Stimulated activated CD8-positive, alpha-beta memory T cell treated with anti-CD3 and anti-CD28 coated beads, Interleukin-12 subunit alpha, Interleukin-12 subunit beta, amount 100 ng/mL, for 1 hour (primary cell): ENCODE measurements at regions not wholly inside any gene's neighbourhood (a gene's known extent, or its start where the extent isn't known, plus 50 kb on each side); places are given as distances from the start of the nearest gene placed in this dataset.
"Not testable (repeated sequence)": the region's sequence is repeated elsewhere in the genome, so short reads cannot be mapped to it uniquely, and the experiment has no call there.

ENCODE experiments used
- DNase-seq: peaks from one replicate; pipeline ENCODE4 v3.0.0-alpha.2; 2020; ENCODE audit warnings: low read depth

GRCh38 chr3:140870351-140870750, 71.3 kb upstream of the SLC25A36 start:
- DNase-seq: no peak

GRCh38 chr3:140871022-140871421, 70.6 kb upstream of the SLC25A36 start:
- DNase-seq: no peak

GRCh38 chr3:140872165-140872564, 69.5 kb upstream of the SLC25A36 start:
- not testable (repeated sequence) for DNase-seq

GRCh38 chr3:140883428-140884040, 58.1 kb upstream of the SLC25A36 start:
- DNase-seq: no peak

GRCh38 chr3:140885697-140886096, 55.9 kb upstream of the SLC25A36 start:
- DNase-seq: not testable (repeated sequence)
